KBM-7 (cell line): ENCODE measurements at regions not wholly inside any gene's neighbourhood (a gene's known extent, or its start where the extent isn't known, plus 50 kb on each side); places are given as distances from the start of the nearest gene placed in this dataset.

Experiments
- DNase-seq: peaks from one replicate; pipeline ENCODE4 v3.0.0-alpha.2; 2015
- in situ Hi-C: fragments of 300-500 bp; cut with MboI; formaldehyde crosslinking; loops from 2 replicates; pipeline ENCODE4 v1.14.3; 2020; ENCODE audit warnings: low sequenced_read_pairs, low pct_unique_long_range_greater_than_20kb, mixed read lengths

DNA sequence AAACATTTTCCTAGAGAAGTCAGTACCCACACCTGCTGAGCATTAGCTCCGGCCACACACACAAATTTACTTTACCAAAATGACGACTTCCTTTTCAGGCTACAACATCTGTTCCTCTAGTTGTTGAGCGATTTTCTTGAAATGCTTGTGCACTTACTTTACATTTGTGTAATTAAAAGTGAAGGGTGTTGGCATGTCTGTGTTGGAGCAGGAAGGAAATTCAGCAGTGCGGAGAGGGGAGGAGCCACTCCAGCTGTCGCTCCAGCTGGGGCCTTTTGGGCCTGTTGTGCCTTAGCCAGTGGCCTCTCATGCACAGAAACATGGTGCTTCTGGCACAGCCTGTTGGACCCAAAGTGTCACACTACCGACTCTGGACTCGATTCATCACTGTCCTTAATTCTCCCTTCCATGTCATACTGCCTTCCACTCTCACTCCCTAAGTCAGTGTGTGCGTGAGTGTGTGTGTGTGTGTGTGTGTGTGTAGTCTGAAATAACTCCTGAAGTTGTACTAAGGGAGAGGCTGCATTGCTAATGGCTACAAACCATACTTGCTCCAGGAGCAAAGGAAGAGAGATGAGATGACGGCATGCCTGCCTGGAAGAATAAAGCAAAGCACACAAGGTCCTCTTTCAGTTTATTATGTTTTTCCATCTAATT lies 191.8 kb upstream of the ARG1 start:
- in situ Hi-C loops, result no loop called here
- peak; percentile 55 for DNase-seq

DNA sequence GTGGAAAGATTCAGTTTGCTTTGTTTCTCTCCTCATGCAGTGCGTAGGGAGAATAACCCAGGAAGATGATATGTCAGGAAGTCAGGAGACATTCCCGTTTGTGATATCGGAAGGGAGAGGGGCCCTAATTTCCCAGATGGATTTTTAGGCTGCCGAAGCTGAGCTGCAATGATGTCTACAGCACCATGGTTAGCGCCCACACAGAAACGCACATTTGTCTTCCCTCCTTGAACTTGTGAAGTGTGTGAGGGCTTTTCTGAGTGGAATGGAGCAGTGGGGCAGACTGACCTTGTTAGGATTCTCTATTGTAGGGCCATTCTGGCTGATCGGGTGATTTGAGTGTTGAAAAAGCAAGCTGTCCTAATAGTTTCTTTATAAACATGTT lies 191.3 kb upstream of the ARG1 start:
- DNase-seq, result no peak
- in situ Hi-C loops, result no loop called here

DNA sequence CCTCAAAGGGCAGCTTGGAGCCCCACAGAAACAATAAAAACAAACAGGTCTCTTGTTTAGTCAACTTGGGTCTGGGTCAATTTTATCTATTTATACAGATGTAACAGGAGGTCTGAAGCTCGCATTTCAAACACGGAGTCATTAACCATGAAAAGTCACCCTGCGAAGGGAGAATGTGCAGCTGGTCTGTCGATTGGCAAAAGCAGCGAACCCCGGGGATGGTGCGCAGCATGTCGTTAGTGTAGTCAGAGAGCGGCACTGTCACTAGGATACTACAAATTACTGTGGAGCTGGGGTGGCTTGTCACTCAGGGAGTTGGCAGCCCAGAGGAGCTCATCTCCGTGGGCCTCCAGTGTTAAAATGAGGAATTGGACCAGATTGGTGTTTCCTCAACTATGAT lies 190.4 kb upstream of the ARG1 start:
- no peak for DNase-seq
- in situ Hi-C loops, result no loop called here

DNA sequence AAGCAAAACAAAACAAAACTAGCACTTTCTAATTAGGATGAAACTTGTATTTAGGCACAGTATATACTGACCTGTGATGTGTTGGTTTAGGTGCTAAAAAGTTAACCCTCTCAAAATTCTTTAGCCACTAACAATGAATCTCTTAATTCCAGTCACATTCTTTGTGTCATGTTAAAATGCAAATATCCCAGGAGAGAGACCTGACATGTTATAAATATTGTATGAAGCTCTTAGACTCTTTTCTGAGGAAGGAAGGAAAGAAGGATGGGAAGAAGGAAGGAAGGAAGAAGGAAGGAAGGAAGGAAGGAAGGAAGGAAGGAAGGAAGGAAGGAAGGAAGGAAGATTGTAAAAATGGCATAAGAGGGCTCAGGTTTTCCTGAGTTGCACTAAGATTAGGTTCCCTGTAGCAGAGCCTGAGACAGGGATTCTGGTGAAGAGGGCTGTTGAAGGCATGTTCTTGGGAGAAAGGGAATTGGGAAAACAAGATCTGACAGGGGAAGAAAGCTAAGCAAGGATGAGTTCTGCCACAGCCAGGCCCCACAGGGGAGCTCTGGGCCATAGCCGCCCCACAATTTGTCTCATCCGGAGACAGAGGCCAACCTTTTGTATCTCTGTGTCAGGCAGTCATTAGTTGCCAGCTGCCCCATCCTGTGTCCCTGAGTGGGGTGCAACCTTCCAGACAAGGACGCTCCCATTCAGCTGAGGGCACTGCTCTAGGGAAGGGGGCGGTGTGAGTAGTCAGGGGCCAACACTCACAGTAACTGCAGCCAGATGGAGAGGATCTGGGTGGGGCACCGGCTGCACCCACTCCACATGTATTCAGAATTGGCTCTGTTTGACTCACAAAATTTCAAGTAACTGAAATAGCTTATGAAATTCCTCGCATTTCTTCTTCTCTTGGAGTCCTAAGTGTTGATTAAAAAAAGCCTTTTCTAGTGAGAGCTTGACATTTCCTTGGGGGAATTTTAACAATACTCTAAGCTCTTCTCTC lies 189.3 kb upstream of the ARG1 start:
- in situ Hi-C loops, result no loop called here
- no peak for DNase-seq

DNA sequence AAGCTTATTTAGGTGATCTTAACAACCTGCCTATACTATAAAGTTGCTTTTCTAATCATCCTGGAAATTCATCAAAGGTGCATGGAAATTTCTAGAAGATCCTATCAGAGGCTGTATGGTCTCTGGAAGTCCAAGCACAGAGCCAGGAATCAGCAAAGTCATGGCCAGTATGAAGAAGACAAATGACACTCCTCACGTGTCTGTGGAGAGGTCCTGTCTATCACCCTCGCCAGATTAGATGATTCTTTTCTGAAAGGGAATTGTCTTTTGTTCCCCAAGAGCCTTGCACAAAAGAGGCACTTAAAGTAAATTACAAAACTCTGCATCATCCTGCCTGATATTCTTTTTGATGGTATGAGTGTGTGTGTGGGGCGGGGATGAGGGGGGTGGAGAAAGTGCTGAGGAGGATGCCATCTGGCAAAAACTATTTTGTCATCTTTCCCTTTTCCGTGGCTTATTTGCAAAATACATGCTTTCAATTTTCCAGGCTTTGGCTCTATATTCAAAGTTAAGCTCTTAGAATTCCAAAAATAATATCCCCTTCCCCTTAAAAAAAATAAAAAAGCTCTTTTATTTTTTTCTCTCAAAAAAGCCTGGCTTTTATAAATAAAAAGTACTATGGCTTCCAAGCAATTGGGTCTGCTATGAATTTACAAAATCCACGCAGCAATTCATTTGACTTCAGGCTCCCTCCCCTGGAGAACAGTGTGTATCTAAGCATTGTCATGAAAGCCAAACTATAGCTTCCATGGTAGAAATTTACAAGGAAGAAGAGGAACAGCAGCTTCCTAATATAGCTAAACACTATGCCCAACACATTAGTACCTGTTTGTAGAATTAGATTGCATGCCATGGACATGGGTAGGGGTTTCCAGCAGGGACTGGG lies 185.2 kb upstream of the ARG1 start:
- DNase-seq, result no peak
- in situ Hi-C loops, result no loop called here

DNA sequence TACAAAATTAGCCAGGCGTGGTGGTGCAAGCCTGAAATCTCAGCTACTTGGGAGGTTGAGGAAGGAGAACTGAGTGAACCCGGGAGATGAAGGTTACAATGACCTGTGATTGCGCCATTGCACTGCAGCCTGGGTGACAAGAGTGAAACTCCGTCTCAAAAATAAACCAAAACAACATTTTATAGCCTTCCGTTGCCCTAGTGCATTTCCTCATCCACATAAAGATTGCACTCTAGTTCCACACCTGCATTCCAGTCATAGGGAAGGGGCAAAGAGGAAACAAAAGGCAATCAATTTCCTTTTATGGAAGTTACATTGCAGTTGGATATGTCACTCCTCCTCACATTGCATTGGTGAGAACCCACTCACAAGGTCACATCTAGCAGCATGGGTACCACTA lies 182.7 kb upstream of the ARG1 start:
- DNase-seq, result no peak
- in situ Hi-C loops, result no loop called here

DNA sequence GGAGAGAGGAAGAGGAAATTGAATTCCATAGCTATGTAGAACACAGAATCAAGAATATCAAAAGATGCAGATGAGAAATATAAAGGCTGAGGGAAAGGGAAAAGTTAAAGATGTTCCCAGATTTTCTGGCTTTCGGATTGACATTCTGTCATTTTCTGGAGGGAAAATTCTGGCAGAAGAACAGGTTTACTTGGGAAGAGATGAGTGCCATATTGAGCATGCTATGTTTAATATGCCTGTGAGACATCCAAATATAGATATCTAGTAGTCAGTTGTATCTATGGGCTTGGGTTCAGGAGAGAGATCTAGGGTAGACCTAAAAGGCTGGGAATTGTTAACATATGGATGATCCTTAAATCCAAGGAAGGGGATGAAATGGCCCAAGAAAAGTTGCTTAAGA lies 181.9 kb upstream of the ARG1 start:
- in situ Hi-C loops, result no loop called here
- DNase-seq, result no peak

DNA sequence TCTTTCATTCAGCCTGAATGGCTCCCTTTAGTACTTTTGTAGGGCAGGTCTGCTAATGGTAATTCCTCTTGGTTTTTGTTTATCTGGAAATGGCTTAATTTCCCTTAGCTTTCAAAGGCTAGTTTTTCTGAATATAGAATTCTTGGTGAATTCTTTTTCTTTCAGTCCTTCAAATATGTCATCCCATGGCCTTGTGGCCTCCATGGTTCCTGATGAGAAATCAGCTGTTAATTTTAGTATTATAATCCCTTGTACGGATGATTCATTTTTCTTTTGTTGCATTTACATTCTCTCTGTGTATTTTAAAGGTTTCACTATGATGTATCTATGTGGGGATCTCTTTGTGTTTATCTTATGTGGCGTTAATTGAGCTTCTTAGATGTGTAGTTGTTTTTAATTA lies 179.6 kb upstream of the ARG1 start:
- DNase-seq, result no peak
- in situ Hi-C loops, result no loop called here

DNA sequence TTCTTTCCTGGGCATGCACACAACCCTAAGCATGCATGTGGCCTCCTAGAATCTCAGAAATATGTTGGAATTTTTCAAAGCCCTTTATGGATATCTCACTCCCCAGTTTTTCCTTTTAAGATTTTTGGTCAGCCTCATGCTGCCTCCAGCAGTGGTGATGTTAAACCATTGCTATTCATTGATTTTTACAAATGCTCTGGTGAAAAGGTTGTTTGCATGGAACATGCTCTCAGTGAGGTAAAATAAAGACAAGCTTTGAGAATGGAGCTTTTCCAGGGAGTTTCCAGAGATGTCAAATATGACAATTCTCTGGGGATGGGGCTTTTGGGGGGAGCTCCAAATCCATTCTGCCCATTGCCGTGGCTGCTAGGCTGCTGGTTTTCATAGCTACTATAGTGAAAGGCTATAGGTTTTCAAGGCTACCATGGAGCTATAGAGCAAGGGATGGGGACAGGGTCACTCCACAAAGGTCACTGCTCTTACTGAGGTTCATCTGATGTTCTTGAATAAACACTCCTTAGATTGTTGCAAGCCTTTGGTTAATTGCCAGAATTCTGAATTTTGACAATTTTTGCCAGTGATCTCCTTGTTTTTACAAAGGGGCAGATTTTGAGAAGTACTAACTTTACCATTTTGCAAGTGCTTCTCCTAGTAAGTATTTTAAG lies 178.1 kb upstream of the ARG1 start:
- in situ Hi-C loops, result no loop called here
- DNase-seq, result no peak

DNA sequence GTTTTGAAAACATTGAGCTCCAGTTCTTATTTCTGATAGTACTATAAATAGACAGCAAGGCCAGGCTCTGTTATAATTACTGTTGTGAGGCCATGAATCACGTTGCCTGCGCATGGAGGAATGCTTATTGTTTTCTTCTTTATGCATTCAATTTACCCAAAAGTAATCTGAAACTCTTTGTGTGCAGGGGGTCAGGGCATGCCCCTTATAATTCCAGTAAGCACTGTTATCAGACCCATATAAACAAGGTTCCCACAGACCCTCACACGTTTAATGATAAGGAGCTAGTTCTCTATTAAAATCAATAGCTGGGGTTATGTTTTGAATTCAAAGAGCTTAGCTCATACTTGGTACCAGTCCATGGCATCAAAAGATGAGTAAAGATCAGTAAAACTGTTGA lies 174.8 kb upstream of the ARG1 start:
- DNase-seq, result no peak
- in situ Hi-C loops, result no loop called here

DNA sequence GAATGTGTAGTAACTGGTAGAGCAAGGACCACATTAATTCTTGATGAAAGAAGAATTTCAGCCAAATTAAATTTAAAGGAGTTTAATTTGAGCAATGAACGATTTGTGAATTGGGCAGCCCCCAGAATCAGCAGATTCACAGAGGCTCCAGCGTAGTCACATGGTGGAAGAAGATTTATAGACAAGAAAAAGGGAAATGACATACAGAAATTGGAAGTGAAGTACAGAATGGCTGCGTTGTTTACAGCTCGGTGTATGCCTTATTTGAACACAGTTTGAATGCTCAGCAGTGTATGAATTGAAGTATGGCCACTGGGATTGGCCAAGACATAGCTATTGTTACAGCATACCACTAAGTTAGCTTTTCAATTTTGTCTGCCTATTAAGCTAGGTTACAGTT lies 173.6 kb upstream of the ARG1 start:
- DNase-seq, result no peak
- in situ Hi-C loops, result no loop called here

DNA sequence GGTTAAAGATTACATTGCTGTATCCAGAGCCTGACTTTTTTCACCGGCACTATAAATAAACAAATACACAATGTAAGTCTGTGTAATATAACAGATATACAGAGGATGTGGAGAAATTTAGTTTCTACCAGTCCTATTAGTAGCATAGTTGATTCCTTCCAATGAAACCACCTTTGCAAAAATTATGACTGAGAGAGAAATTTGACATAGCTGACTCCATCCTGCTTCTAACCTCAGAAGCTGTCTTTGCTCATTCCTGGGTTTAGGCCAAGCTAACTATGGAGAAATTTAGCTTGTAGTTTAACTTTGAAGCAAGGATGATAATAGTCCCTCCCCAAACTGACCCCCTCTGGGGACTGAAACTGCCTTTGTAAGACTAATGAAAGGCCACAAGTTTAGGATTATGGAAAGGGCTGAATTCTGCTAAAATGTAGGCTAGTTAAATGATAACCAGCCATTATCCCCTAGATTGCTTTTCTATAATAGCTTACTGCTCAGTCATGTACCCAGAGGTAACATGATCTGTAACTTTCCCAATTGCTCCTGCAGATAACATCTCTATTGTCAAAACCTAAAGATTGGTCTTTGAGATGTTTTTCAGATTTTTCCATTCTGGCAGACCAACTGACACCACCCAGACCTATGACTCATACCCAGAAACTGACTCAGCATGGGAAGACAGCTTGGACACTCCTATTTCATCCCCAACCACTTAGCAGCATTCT lies 172.8 kb upstream of the ARG1 start:
- in situ Hi-C loops, result no loop called here
- DNase-seq, result no peak

DNA sequence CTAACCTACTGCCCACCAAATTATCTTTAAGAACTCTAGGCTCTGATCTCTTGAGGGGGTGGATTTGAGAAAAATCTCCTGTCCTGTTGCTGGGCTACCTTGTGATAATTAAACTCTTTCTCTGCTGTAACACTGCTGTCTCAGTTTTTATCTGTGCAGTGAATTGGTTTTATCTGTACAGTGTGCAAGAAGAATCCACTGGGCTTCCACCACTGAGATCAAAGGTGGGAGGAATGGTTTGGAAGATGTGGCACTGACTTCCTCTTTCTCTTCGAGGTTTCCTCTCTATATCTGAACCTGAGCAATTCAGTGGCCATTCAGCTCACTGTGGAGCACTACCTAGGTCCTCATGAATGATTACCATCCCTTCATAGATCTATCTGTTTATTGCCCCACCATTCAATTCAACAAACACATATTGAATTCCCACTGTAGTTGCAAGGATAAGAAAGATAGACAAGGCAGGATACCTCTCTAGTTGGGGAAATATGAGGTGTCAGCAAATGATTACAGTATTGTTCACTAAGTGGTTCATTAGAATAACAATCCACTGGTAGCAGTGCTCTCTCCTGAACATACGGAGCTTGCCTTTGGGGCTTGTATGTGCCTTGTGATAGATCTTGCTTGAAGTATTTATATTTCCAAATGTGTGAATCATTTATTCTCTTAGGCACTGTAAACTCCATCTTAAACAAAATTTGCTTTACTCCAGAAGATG lies 172.1 kb upstream of the ARG1 start:
- peak; percentile 6 for DNase-seq
- in situ Hi-C loops, result no loop called here

DNA sequence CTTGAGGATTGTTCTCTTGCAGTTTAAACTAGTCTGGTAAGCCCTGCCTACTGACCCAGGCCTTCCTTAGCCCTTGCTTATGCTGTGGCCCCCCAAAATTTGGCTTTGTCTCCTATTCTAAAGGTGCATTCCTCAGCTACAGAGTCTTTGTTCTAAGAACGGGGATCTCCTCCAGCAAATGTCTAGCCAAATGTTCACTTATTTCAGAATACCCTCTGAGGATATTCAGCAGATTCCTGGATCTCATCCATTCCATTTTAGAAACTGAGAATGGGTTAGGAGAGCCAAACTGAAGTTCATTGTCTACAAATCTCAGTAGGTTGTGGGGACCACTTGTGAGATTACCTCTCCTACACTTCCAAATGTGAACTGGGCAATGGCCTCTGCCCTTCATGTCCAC lies 164.2 kb upstream of the ARG1 start:
- DNase-seq, result no peak
- in situ Hi-C loops, result no loop called here

DNA sequence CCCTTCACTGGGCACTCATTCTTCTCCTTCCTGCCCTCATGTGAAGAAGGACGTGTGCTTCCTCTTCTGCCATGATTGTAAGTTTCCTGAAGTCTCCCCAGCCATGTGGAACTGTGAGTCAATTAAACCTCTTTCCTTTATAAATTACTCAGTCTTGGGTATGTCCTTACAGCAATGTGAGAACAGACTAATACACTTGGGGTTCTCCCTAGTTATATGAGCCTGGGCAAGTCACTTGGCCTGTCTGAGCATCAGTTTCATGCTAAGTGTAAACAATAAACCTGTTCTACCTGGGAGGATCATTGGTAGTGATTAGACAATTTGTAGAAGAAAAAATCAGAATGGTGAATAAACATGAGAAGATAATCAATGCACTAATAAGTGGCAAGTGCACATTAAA lies 162.2 kb upstream of the ARG1 start:
- in situ Hi-C loops, result no loop called here

DNA sequence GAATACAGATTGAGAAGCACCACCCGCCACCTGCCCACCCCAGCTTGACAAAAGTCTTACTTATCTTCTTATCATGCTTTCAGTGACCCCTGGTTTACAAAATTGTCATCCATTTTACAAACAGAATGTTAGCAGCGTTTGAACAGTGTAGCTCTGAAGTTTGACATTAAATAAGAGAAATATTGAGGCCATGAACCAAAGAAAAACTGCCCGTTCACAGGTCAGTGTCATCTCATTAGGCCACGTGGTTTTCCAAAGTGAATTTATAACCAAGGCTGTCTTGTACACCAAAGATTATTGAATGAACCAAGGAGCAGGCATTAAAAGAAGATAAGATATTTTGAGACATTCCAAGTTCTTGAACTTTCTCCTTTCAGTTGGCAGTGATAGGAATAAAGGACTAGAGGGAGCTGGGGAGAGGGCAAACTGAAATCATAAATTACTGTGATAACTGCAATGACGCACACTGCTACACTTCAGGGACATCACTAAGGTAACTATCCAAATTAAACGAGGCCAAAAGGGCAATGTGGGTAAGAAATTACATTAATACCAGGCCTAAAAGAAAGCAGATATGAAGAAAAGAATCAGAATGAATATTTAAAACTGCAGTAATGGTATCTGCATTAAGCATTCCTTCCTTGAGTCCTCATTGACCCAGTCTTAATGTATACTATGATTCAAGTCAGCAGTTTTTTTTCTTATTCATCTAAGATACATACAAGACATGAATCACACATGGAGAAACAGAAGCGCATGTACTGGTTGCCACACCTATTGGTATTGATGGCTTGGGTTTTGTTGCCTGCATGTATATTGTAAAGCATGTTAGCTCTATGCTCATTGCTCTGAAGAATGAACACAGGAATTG lies 159.8 kb upstream of the ARG1 start:
- in situ Hi-C loops, result no loop called here
- DNase-seq, result no peak

More for the DNA sequence above, 162.2 kb upstream of the ARG1 start:
- DNase-seq, result no peak

DNA sequence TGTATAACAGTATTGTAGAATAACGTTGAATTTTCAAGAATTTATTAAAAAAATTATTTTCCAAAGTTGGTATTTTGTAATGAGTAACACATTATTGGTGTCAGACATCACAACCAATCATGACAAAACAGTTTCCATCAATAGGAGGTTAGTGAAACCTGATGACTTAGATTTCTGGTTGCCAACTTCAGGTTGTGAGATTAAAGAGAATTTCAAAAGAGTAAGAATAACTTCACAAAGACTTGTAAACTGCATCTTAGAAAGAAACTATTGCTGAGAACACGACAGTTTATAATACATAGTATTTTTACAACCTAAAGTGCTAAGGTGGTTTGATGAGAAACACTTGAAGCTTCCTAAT lies 159.2 kb upstream of the ARG1 start:
- no peak for DNase-seq
- in situ Hi-C loops, result no loop called here
